ENCODE measurements at regions not wholly inside any gene's neighbourhood (a gene's known extent, or its start where the extent isn't known, plus 50 kb on each side); places are given as distances from the start of the nearest gene placed in this dataset.

DNA sequence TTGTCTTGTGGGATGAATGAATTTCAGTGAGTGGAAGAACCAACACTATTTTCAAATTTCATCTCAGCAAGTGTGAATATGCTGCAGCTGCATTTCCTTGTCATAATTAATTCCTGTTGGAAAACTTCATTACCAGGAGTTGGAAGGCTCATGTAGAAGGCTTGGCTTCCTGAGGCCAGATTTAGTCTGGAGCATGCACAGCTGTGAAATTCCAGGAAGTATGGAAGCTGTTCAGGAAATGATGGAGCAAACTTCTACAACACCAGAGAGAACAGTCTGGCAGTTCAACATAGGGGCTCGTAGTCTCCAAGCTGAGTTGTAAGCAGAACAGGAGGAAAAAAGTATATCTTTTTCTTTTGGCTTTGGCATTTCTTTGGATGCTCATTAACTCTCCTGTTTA, 1439.9 kb upstream of the CELF2 start:
- TF ChIP-seq, protein P1, sequence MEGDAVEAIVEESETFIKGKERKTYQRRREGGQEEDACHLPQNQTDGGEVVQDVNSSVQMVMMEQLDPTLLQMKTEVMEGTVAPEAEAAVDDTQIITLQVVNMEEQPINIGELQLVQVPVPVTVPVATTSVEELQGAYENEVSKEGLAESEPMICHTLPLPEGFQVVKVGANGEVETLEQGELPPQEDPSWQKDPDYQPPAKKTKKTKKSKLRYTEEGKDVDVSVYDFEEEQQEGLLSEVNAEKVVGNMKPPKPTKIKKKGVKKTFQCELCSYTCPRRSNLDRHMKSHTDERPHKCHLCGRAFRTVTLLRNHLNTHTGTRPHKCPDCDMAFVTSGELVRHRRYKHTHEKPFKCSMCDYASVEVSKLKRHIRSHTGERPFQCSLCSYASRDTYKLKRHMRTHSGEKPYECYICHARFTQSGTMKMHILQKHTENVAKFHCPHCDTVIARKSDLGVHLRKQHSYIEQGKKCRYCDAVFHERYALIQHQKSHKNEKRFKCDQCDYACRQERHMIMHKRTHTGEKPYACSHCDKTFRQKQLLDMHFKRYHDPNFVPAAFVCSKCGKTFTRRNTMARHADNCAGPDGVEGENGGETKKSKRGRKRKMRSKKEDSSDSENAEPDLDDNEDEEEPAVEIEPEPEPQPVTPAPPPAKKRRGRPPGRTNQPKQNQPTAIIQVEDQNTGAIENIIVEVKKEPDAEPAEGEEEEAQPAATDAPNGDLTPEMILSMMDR (IDR thresholded peaks at IDR 0.05; ENCODE audit: low read length) = no peak
- TF ChIP-seq EZH2 (IDR thresholded peaks at IDR 0.05; ENCODE audit: borderline replicate concordance, low read length) = no peak
